WTC11 (cell line): ENCODE measurements at regions not wholly inside any gene's neighbourhood (a gene's known extent, or its start where the extent isn't known, plus 50 kb on each side); places are given as distances from the start of the nearest gene placed in this dataset.

Experiments used
- ATAC-seq: fragments of 200-7000 bp; cut with Tn5 transposase; 2 replicates; pipeline ENCODE4 v1.10.0; 2021; ENCODE audit warnings: mild to moderate bottlenecking, moderate library complexity
- CTCF ChIA-PET: fragments of 300-600 bp; sonication (Branson Sonifier 250); formaldehyde crosslinking; loops from one replicate; lab custom pipeline; 2021; ENCODE audit warnings: antibody characterized with exemption; lab: Charles Lee
- POLR2A ChIA-PET: fragments of 350-600 bp; sonication (Branson Sonifier 250); formaldehyde crosslinking; loops from one replicate; lab custom pipeline; 2021; ENCODE audit warnings: antibody characterized with exemption; lab: Charles Lee
- DNase-seq: peaks from one replicate; pipeline ENCODE4 v3.0.0; 2021; ENCODE audit warnings: low spot score
- H3K27ac Mint-ChIP-seq: 2 replicates; pipeline ENCODE4 v1.8.0; 2021; ENCODE audit warnings: mixed read lengths
- H3K27me3 Mint-ChIP-seq: 2 replicates; pipeline ENCODE4 v1.8.0; 2021; ENCODE audit warnings: low read depth, mild to moderate bottlenecking, moderate library complexity, mixed read lengths
- H3K36me3 Mint-ChIP-seq: 2 replicates; pipeline ENCODE4 v1.8.0; 2021; ENCODE audit warnings: mixed read lengths
- H3K4me1 Mint-ChIP-seq: 2 replicates; pipeline ENCODE4 v1.8.0; 2022; ENCODE audit warnings: mixed read lengths
- H3K4me3 Mint-ChIP-seq: 2 replicates; pipeline ENCODE4 v1.8.0; 2021; ENCODE audit warnings: mild to moderate bottlenecking, moderate library complexity, mixed read lengths
- H3K9me3 Mint-ChIP-seq: 2 replicates; pipeline ENCODE4 v1.8.0; 2021; ENCODE audit warnings: mixed read lengths
- ARID4B ChIP-seq: sonication (generic); formaldehyde crosslinking; IDR thresholded peaks from 2 replicates; pipeline ENCODE4 v1.8.0; 2023; ENCODE audit warnings: missing genetic modification reagents, mild to moderate bottlenecking, borderline replicate concordance
- ERG ChIP-seq: fragments of 250-450 bp; sonication (Bioruptor Pico); IDR thresholded peaks from 2 replicates; pipeline ENCODE4 v1.8.0; 2021; ENCODE audit warnings: mild to moderate bottlenecking
- GABPB1 ChIP-seq: sonication (generic); formaldehyde crosslinking; IDR thresholded peaks from 2 replicates; pipeline ENCODE4 v1.8.1; 2023; ENCODE audit warnings: mild to moderate bottlenecking, missing genetic modification reagents
- IRF2 ChIP-seq: sonication (generic); formaldehyde crosslinking; IDR thresholded peaks from 2 replicates; pipeline ENCODE4 v1.8.0; 2022; ENCODE audit warnings: low read depth, missing genetic modification reagents, borderline replicate concordance
- JAZF1 ChIP-seq: fragments of 250-450 bp; sonication (Bioruptor Pico); IDR thresholded peaks from 2 replicates; pipeline ENCODE4 v1.9.0; 2021; ENCODE audit warnings: moderate library complexity, mild to moderate bottlenecking, inconsistent platforms
- JUN ChIP-seq: sonication (generic); formaldehyde crosslinking; IDR thresholded peaks from 2 replicates; pipeline ENCODE4 v1.8.0; 2023; ENCODE audit warnings: mild to moderate bottlenecking, missing genetic modification reagents
- MXD4 ChIP-seq: fragments of 250-450 bp; sonication (Bioruptor Pico); IDR thresholded peaks from 2 replicates; pipeline ENCODE4 v1.8.0; 2021; ENCODE audit warnings: mild to moderate bottlenecking, moderate library complexity, borderline replicate concordance
- RELA ChIP-seq: sonication (generic); formaldehyde crosslinking; IDR thresholded peaks from 2 replicates; pipeline ENCODE4 v1.8.1; 2022; ENCODE audit warnings: missing genetic modification reagents, mild to moderate bottlenecking, borderline replicate concordance
- SMAD4 ChIP-seq: sonication (generic); formaldehyde crosslinking; IDR thresholded peaks from 2 replicates; pipeline ENCODE4 v1.8.0; 2022; ENCODE audit warnings: mild to moderate bottlenecking, missing genetic modification reagents
- TCF7 ChIP-seq: sonication (generic); formaldehyde crosslinking; IDR thresholded peaks from 2 replicates; pipeline ENCODE4 v1.8.0; 2022; ENCODE audit warnings: mild to moderate bottlenecking, low read depth, missing genetic modification reagents, moderate library complexity
- ZBTB21 ChIP-seq: sonication (generic); formaldehyde crosslinking; IDR thresholded peaks from 2 replicates; pipeline ENCODE4 v1.8.1; 2023; ENCODE audit warnings: mild to moderate bottlenecking, missing genetic modification reagents, borderline replicate concordance
- ZBTB43 ChIP-seq: sonication (generic); formaldehyde crosslinking; IDR thresholded peaks from 2 replicates; pipeline ENCODE4 v1.8.1; 2023; ENCODE audit warnings: mild to moderate bottlenecking, missing genetic modification reagents
- ZMAT4 ChIP-seq: fragments of 250-450 bp; sonication (Bioruptor Pico); IDR thresholded peaks from 2 replicates; pipeline ENCODE4 v1.9.0; 2021; ENCODE audit warnings: mild to moderate bottlenecking
- ZNF219 ChIP-seq: sonication (generic); formaldehyde crosslinking; IDR thresholded peaks from 2 replicates; pipeline ENCODE4 v1.8.0; 2023; ENCODE audit warnings: missing genetic modification reagents, mild to moderate bottlenecking, borderline replicate concordance
- ZNF232 ChIP-seq: sonication (generic); formaldehyde crosslinking; IDR thresholded peaks from 2 replicates; pipeline ENCODE4 v1.8.0; 2022; ENCODE audit warnings: mild to moderate bottlenecking, missing genetic modification reagents
- ZNF263 ChIP-seq: sonication (generic); formaldehyde crosslinking; IDR thresholded peaks from 2 replicates; pipeline ENCODE4 v1.8.1; 2022; ENCODE audit warnings: low read depth, mild to moderate bottlenecking, moderate library complexity, missing genetic modification reagents
- ZNF423 ChIP-seq: fragments of 250-450 bp; sonication (Bioruptor Pico); IDR thresholded peaks from 2 replicates; pipeline ENCODE4 v2.1.2; 2022; ENCODE audit warnings: mild to moderate bottlenecking, moderate library complexity
- ZSCAN18 ChIP-seq: fragments of 250-450 bp; sonication (Bioruptor Pico); IDR thresholded peaks from 2 replicates; pipeline ENCODE4 v2.1.2; 2022; ENCODE audit warnings: mild to moderate bottlenecking, moderate library complexity

GRCh38 chrX:65196758-65197360 lies 220.6 kb upstream of the ZC4H2 start:
- H3K9me3 Mint-ChIP-seq, result no peaks in the 10 kb centered on the region
- H3K4me1 Mint-ChIP-seq, result peaks cover 33% of the 10 kb centered on the region
- H3K36me3 Mint-ChIP-seq, result no peaks in the 10 kb centered on the region
- peak overlapping the region; percentile 57 for H3K4me3 Mint-ChIP-seq
- no peaks in the 10 kb centered on the region; the same call in 1 of the 2 replicates for H3K27me3 Mint-ChIP-seq
- ChIA-PET POLR2A (interaction anchor here (0.7 to 2.2 kb wide), 2 partner anchors 103 to 162 kb away, joined by 3 to 7 read pairs; partner anchors contain the start of gene ZC3H12B), CTCF (interaction anchor here (0.6 to 2.7 kb wide), 11 partner anchors 11 to 332 kb away, joined by 3 to 19 read pairs (median 4); partner anchors contain the start of genes ZC3H12B and ZC4H2)
- peak; percentile 98 for ATAC-seq
- peak overlapping the region; percentile 63 for H3K27ac Mint-ChIP-seq
- TF ChIP-seq JAZF1 (CRISPR knock-in tag) (no peak), IRF2 (CRISPR knock-in tag) (no peak), ERG (CRISPR knock-in tag) (no peak), JUN (CRISPR knock-in tag) (no peak), ZBTB21 (no peak), ZNF263 (no peak), GABPB1 (CRISPR knock-in tag) (no peak), TCF7 (CRISPR knock-in tag) (no peak), ZNF232 (CRISPR knock-in tag) (no peak), ZBTB43 (no peak), ZNF423 (CRISPR knock-in tag) (no peak), ZMAT4 (CRISPR knock-in tag) (no peak), RELA (CRISPR knock-in tag) (no peak), ZSCAN18 (CRISPR knock-in tag) (no peak), MXD4 (CRISPR knock-in tag) (no peak), SMAD4 (CRISPR knock-in tag) (no peak), ZNF219 (CRISPR knock-in tag) (no peak), ARID4B (CRISPR knock-in tag) (no peak)
- DNase-seq, result peak; percentile 70
